ENCODE measurements at regions not wholly inside any gene's neighbourhood (a gene's known extent, or its start where the extent isn't known, plus 50 kb on each side); places are given as distances from the start of the nearest gene placed in this dataset.
"Not testable (repeated sequence)": the region's sequence is repeated elsewhere in the genome, so short reads cannot be mapped to it uniquely, and the experiment has no call there.

DNA sequence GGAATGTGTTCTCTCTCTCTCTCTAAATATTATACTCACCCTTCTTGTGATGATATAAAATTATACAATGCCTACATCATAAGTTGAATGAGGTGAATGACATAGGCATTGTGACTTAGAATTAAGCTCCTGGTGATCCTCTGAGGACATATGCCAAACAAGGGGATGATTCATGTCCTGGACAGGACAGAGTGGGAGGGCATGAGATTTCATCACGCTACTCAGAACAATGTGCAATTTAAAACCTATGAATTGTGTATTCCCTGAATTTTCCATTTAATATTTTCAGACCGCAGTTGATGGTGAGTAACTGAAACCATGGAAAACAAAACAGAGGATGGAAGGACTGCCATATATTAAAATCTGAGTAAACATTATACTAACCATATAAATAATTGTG, 782.2 kb upstream of the NUDT12 start:
- peak overlapping the region; percentile 32 for H3K4me3 Mint-ChIP-seq (ENCODE audit: unreplicated experiment)
- H3K27me3 Mint-ChIP-seq (ENCODE audit: insufficient read depth, unreplicated experiment), result no peaks in the 10 kb centered on the region
- H3K4me1 Mint-ChIP-seq (ENCODE audit: insufficient read depth, unreplicated experiment), result peaks cover 15% of the 10 kb centered on the region
- intact Hi-C loops (cut with micrococcal nuclease), result loop anchor here (5.0 to 10.0 kb wide), 3 partner anchors 67 to 1780 kb away; no protein-coding TSS in a partner anchor
- DNase-seq (ENCODE audit: unreplicated experiment), result peak; percentile 85
- CTCF ChIA-PET, result interaction anchor here (2.0 kb wide), 1 partner anchor 68 kb away, joined by 4 read pairs; no protein-coding TSS in a partner anchor
- no TSS peak for BruUV-seq (replicated peaks)
- POLR2A ChIA-PET, result no interaction called here
- TF ChIP-seq, protein P1, sequence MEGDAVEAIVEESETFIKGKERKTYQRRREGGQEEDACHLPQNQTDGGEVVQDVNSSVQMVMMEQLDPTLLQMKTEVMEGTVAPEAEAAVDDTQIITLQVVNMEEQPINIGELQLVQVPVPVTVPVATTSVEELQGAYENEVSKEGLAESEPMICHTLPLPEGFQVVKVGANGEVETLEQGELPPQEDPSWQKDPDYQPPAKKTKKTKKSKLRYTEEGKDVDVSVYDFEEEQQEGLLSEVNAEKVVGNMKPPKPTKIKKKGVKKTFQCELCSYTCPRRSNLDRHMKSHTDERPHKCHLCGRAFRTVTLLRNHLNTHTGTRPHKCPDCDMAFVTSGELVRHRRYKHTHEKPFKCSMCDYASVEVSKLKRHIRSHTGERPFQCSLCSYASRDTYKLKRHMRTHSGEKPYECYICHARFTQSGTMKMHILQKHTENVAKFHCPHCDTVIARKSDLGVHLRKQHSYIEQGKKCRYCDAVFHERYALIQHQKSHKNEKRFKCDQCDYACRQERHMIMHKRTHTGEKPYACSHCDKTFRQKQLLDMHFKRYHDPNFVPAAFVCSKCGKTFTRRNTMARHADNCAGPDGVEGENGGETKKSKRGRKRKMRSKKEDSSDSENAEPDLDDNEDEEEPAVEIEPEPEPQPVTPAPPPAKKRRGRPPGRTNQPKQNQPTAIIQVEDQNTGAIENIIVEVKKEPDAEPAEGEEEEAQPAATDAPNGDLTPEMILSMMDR (IDR thresholded peaks at IDR 0.05; ENCODE audit: unreplicated experiment), result no peak
- no peak overlapping the region for H3K27ac Mint-ChIP-seq (ENCODE audit: low read depth, unreplicated experiment)
- H3K36me3 Mint-ChIP-seq (ENCODE audit: insufficient read depth, unreplicated experiment), result no peaks in the 10 kb centered on the region
- no peaks in the 10 kb centered on the region for H3K9me3 Mint-ChIP-seq (ENCODE audit: unreplicated experiment)

DNA sequence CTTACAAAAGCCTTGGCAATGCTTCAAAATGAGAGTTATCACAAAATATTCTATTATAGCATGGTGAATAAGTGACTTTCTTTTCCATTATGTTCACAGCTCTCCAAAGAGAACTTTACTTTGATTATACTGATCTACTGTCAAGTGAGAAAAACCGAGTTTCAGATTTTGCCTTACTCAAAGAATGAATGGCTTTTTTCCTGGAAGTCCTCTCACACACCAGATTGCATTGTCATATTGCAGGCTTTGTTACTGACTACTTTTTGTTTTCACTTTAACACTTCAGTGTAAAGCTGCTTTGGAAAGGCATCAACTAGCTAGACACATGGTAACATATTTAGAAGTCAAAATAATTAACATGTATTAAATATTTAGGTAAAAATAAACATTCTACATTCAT, 765.2 kb upstream of the NUDT12 start:
- no peaks in the 10 kb centered on the region for H3K4me1 Mint-ChIP-seq (ENCODE audit: insufficient read depth, unreplicated experiment)
- H3K9me3 Mint-ChIP-seq (ENCODE audit: unreplicated experiment), result no peaks in the 10 kb centered on the region
- DNase-seq (ENCODE audit: unreplicated experiment), result no peak
- ChIA-PET CTCF (no interaction called here), POLR2A (no interaction called here)
- no peaks in the 10 kb centered on the region for H3K36me3 Mint-ChIP-seq (ENCODE audit: insufficient read depth, unreplicated experiment)
- no peaks in the 10 kb centered on the region for H3K27me3 Mint-ChIP-seq (ENCODE audit: insufficient read depth, unreplicated experiment)
- no TSS peak for BruUV-seq (replicated peaks)
- no peak overlapping the region for H3K4me3 Mint-ChIP-seq (ENCODE audit: unreplicated experiment)
- no peak overlapping the region for H3K27ac Mint-ChIP-seq (ENCODE audit: low read depth, unreplicated experiment)
- intact Hi-C loops (cut with micrococcal nuclease), result no loop called here
- TF ChIP-seq, protein P1 (IDR thresholded peaks at IDR 0.05; ENCODE audit: unreplicated experiment), result no peak

DNA sequence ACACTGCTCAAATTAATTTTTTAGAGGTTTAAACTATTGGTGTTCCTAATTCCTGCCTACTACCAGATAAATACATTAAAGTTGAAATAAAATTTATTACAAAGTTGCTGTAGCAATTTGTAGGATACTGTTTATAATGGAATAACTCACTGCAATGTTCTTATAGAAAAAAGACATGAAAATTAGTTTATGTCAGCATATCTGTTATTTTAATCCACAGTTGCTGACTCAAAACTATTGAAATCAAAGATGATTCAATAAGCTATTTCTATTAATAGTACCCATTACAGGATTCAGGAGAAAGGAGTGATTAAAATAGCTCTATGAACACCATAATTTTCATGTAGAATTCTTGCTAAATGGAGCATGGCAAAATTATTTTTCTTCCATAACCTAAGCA, 764.4 kb upstream of the NUDT12 start:
- no TSS peak for BruUV-seq (replicated peaks)
- H3K4me3 Mint-ChIP-seq (ENCODE audit: unreplicated experiment), result no peak overlapping the region
- POLR2A ChIA-PET, result no interaction called here
- no peaks in the 10 kb centered on the region for H3K36me3 Mint-ChIP-seq (ENCODE audit: insufficient read depth, unreplicated experiment)
- H3K9me3 Mint-ChIP-seq (ENCODE audit: unreplicated experiment), result no peaks in the 10 kb centered on the region
- CTCF ChIA-PET, result no interaction called here
- TF ChIP-seq, protein P1 (IDR thresholded peaks at IDR 0.05; ENCODE audit: unreplicated experiment), result no peak
- H3K27me3 Mint-ChIP-seq (ENCODE audit: insufficient read depth, unreplicated experiment), result no peaks in the 10 kb centered on the region
- H3K27ac Mint-ChIP-seq (ENCODE audit: low read depth, unreplicated experiment), result no peak overlapping the region
- DNase-seq (ENCODE audit: unreplicated experiment), result no peak
- intact Hi-C loops (cut with micrococcal nuclease), result no loop called here
- H3K4me1 Mint-ChIP-seq (ENCODE audit: insufficient read depth, unreplicated experiment), result no peaks in the 10 kb centered on the region

DNA sequence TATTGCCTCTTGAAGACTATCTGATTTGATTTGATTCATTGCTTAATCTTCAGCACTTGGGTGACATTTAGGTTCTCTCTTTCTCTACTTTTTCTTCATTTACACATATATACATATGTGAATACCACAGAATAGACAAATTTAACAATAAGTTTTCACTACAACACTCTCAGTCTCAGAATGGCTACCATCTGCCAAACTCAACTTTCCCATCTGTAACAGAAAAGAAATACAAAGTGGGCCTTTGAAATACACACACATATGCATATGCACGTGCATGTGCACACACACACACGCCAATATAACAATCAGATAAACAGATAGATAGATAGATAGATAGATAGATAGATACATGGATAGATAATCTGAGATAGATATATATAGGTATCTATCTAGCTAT, 762.8 kb upstream of the NUDT12 start:
- Mint-ChIP-seq H3K27ac (ENCODE audit: low read depth, unreplicated experiment) (no peak overlapping the region), H3K9me3 (ENCODE audit: unreplicated experiment) (no peaks in the 10 kb centered on the region), H3K36me3 (ENCODE audit: insufficient read depth, unreplicated experiment) (no peaks in the 10 kb centered on the region), H3K4me3 (ENCODE audit: unreplicated experiment) (no peak overlapping the region), H3K4me1 (ENCODE audit: insufficient read depth, unreplicated experiment) (no peaks in the 10 kb centered on the region), H3K27me3 (ENCODE audit: insufficient read depth, unreplicated experiment) (no peaks in the 10 kb centered on the region)
- ChIA-PET POLR2A (no interaction called here), CTCF (interaction anchor here (0.6 kb wide), 1 partner anchor 526 kb away, joined by 3 read pairs; no protein-coding TSS in a partner anchor)
- DNase-seq (ENCODE audit: unreplicated experiment), result no peak
- intact Hi-C loops (cut with micrococcal nuclease), result no loop called here
- TF ChIP-seq, protein P1 (IDR thresholded peaks at IDR 0.05; ENCODE audit: unreplicated experiment), result no peak
- no TSS peak for BruUV-seq (replicated peaks)

DNA sequence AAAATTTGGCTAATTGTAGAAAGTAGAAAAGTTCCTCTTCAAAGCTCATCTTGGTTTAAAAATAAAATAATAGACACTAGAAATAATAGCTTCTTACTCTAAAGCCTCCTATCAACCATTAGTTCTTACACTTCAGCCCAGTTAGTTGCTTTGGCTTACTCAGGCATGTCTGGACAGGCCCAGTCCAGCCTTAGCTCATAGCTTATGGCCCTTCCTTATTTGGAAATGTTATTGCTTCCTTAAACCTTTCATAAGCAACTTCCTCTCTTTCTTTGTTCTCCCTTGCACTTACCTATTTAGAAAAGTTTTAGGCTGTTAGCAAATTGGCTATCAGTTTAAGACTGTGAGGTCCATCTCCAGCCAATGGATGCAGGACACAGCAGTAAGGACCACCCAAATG, 754.1 kb upstream of the NUDT12 start:
- H3K4me1 Mint-ChIP-seq (ENCODE audit: insufficient read depth, unreplicated experiment); H3K9me3 Mint-ChIP-seq (ENCODE audit: unreplicated experiment); POLR2A ChIA-PET; H3K36me3 Mint-ChIP-seq (ENCODE audit: insufficient read depth, unreplicated experiment); CTCF ChIA-PET; H3K4me3 Mint-ChIP-seq (ENCODE audit: unreplicated experiment); H3K27me3 Mint-ChIP-seq (ENCODE audit: insufficient read depth, unreplicated experiment); intact Hi-C loops (cut with micrococcal nuclease); BruUV-seq (replicated peaks): not testable (repeated sequence)
- peak; percentile 39 for DNase-seq (ENCODE audit: unreplicated experiment)
- peak overlapping the region; percentile 75 for H3K27ac Mint-ChIP-seq (ENCODE audit: low read depth, unreplicated experiment)

All from MCF 10A (cell line).